ENCODE measurements at regions not wholly inside any gene's neighbourhood (a gene's known extent, or its start where the extent isn't known, plus 50 kb on each side); places are given as distances from the start of the nearest gene placed in this dataset.

GRCh38 chr13:80516818-80517348, 176.0 kb upstream of the SPRY2 start:
- WGBS, result 92% methylated on average over 8 of the region's 8 CpGs
- H3K9ac ChIP-seq (ENCODE audit: low read depth in 1 of 2, low read length in 2 of 2), result no peak overlapping the region
- DNase-seq (ENCODE audit: low spot score), result no peak

More at GRCh38 chr13:80516818-80517348, 176.0 kb upstream of the SPRY2 start:
- no peaks in the 10 kb centered on the region for H3K4me1 ChIP-seq (ENCODE audit: control insufficient read depth in 4 of 4, insufficient read depth in 4 of 4, low read length in 3 of 4)
- no peak overlapping the region for H3K27ac ChIP-seq (ENCODE audit: low read depth in 1 of 2, low read length in 2 of 2)
- no peaks in the 10 kb centered on the region for H3K27me3 ChIP-seq (ENCODE audit: control insufficient read depth in 4 of 4, insufficient read depth in 4 of 4, low read length in 3 of 4)
- H3K36me3 ChIP-seq (ENCODE audit: control insufficient read depth in 4 of 4, insufficient read depth in 3 of 4, low read depth in 1 of 4, low read length in 3 of 4), result no peaks in the 10 kb centered on the region
- H3K4me3 ChIP-seq (ENCODE audit: low read depth in 1 of 3, low read length in 3 of 3), result no peak overlapping the region
- TF ChIP-seq YY1 (IDR thresholded peaks at IDR 0.05) (no peak), REST (IDR thresholded peaks at IDR 0.05) (no peak), ZBTB33 (IDR thresholded peaks at IDR 0.05) (no peak), EGR1 (IDR thresholded peaks at IDR 0.05; ENCODE audit: low read depth in 2 of 2) (no peak), FOXA1 (IDR thresholded peaks at IDR 0.05) (no peak), CTCF (IDR thresholded peaks at IDR 0.05; ENCODE audit: low read depth, low read length, missing input control) (no peak)
- no peaks in the 10 kb centered on the region for H3K9me3 ChIP-seq (ENCODE audit: control insufficient read depth in 4 of 4, low read length in 3 of 4)
